ENCODE measurements at regions not wholly inside any gene's neighbourhood (a gene's known extent, or its start where the extent isn't known, plus 50 kb on each side); places are given as distances from the start of the nearest gene placed in this dataset.

DNA sequence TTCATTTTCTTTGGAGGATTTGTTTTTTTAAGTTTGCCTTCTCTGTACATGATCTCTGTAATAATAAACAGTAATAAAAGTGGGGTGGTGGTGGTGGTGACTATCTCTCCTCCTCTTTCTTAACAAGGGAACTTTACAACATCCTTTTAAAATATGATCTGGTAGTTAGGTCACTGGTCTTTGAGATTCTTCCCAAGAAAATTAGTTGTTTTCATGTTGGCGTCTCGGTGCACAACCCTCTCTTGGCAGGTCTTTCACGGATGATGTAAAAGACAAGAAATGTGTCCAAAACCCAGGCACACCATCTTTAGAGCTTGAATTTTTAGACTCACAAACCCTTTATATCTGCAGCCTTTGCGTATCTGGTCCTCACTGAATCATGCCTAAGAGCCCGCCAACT lies 488.5 kb upstream of the TBX3 start:
- TF ChIP-seq, protein P1, sequence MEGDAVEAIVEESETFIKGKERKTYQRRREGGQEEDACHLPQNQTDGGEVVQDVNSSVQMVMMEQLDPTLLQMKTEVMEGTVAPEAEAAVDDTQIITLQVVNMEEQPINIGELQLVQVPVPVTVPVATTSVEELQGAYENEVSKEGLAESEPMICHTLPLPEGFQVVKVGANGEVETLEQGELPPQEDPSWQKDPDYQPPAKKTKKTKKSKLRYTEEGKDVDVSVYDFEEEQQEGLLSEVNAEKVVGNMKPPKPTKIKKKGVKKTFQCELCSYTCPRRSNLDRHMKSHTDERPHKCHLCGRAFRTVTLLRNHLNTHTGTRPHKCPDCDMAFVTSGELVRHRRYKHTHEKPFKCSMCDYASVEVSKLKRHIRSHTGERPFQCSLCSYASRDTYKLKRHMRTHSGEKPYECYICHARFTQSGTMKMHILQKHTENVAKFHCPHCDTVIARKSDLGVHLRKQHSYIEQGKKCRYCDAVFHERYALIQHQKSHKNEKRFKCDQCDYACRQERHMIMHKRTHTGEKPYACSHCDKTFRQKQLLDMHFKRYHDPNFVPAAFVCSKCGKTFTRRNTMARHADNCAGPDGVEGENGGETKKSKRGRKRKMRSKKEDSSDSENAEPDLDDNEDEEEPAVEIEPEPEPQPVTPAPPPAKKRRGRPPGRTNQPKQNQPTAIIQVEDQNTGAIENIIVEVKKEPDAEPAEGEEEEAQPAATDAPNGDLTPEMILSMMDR (IDR thresholded peaks at IDR 0.05), result no peak

DNA sequence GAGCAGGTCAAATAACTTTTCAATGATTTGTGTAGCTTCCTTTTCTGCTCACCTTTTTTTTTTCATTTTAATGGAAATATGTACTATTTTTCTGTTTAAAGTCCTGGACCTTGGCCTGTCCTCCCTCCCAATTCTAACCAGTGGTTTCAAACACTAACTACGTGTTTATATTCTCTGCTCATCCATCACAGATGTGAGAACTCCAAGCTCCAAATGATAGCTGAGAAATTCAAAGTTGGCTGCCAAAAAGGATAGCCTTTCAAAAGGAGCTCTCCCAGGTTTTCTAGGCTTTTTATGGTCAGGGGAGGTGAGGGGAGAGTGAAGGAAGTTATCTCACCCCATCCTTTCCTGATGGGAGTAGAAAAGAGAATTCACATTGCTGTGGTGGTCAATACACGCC lies 486.0 kb upstream of the TBX3 start:
- TF ChIP-seq, protein P1 (IDR thresholded peaks at IDR 0.05), result no peak
- Histone ChIP-seq H3K27ac (no peak overlapping the region), H3K4me3 (no peak overlapping the region)
- DNase-seq (ENCODE audit: low spot score), result no peak

More for the DNA sequence above, 488.5 kb upstream of the TBX3 start:
- Histone ChIP-seq H3K27ac (no peak overlapping the region), H3K4me3 (no peak overlapping the region)
- DNase-seq (ENCODE audit: low spot score), result no peak

DNA sequence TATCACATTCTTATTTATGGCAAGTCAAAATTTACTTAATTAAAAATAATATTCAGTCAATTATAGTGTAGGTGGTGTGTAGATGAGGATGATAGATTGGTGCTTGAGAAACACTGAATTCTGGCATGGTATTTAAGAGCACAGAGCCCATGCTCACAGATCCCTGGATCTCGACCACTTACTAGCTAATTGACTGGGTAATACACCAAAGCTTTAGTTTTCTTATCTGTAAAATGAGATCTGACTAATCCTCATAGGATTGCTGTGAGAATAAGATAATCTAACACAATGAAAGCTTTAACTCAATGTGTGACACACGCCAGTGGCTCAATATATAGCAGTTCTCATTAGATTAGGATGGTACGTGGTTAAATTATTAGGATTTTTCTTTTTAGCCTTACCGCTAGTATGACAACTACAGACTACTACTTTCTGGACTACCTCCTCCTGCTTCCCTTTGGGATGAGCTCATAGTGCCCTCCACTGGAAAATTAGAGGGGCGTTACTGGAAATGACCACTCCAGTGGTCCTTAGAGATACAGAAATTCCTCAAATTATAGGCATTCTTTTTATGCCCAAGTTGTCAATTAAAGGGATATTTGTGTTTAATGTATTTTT lies 482.8 kb upstream of the TBX3 start:
- no peak overlapping the region for H3K27ac ChIP-seq
- TF ChIP-seq, protein P1 (IDR thresholded peaks at IDR 0.05), result no peak
- H3K4me3 ChIP-seq, result no peak overlapping the region
- no peak for DNase-seq (ENCODE audit: low spot score)

DNA sequence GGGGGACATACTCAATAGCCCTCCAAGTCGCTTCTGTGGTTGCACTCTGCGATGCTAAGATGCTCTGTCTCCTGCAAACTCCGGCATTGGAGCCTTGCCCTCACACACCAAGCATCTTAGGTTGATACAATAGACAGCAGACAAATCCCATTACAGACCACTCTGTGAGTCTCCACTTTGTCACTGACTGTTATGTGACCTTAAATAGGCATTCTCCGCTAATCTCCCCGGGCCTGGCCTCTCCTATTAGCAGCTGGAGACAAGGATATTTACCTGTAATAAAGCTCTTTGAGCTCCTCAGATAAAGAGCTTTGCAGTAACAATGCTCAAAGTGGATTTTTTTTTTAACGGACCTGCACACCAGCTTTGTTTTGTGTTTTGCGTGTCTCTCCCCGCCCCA lies 479.7 kb upstream of the TBX3 start:
- Histone ChIP-seq H3K27ac (no peak overlapping the region), H3K4me3 (no peak overlapping the region)
- no peak for DNase-seq (ENCODE audit: low spot score)
- TF ChIP-seq, protein P1 (IDR thresholded peaks at IDR 0.05), result no peak

DNA sequence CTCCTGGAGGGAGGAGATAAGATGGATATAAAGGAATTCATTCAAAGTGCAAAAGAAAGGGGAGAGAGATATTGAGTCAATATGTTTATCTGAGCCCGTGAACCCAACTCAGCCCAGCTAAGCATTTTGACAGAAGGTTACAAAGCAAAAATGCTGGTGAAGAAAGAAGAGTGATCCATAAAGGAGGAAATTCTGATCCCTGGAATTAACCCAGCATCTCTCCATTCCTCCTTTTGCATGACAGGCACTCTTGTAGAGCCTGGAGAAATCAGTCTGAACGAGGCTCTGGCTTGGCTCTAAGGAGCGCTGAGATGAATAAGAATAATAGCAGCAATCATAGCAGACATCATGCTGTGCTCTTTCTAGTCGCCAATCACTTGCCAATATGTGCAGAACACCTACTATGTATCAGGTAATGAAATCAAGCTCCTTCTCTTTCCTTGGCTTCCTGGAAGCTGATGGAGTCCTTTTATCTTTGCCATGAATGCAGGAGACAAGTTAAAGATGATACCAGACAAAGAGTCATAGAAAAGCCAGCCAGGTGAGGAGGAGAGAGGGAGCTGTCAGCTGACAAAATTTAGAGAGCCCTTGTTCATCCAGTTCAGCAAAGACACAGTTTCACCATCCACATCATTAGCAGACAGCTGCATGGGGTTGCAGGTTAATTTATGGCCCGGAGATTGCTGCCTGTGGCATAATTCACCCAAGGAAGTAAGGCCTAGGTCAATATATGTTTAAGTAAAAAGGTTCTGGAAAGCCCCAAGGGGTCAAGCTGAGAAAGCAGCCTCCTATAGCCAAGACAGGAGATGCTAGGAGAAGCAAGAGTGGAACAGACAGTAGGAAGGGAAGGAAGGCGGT lies 476.5 kb upstream of the TBX3 start:
- no peak for DNase-seq (ENCODE audit: low spot score)
- Histone ChIP-seq H3K4me3 (no peak overlapping the region), H3K27ac (no peak overlapping the region)
- TF ChIP-seq, protein P1 (IDR thresholded peaks at IDR 0.05), result no peak

DNA sequence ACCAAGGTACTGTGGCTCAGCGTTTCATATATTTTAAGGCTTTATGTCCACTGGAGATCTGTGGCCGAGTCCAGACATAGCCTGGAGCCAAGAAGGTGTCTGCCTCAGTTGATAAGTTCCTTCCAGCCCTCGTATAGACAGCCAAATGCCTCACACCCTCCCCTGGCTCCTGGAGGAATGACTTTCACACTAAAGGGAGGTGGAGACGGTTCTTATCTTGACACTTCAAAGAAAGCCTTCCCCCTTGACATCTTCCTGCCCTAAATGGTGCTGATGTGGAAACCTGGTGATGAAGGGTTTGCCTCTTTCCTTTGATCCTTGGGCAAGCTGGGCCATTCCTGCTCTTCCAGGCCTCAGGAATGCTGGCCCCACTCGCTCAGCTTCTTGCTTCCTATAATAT lies 474.8 kb upstream of the TBX3 start:
- DNase-seq (ENCODE audit: low spot score), result no peak
- TF ChIP-seq, protein P1 (IDR thresholded peaks at IDR 0.05), result no peak
- H3K4me3 ChIP-seq, result no peak overlapping the region
- H3K27ac ChIP-seq, result no peak overlapping the region

All from coronary artery (tissue), 2 donors.